HepG2 (cell line): ENCODE measurements at regions not wholly inside any gene's neighbourhood (a gene's known extent, or its start where the extent isn't known, plus 50 kb on each side); places are given as distances from the start of the nearest gene placed in this dataset.

Source experiments
- ATAC-seq: fragments of 200-7000 bp; cut with Tn5 transposase; 3 replicates; pipeline ENCODE4 v1.9.1; 2020; ENCODE audit warnings: mild to moderate bottlenecking, moderate library complexity
- BruUV-seq: library from RNA; stranded (reverse); fragments of 400-500 nt; replicated peaks from 2 replicates; lab custom pipeline; 2021; lab: Mats Ljungman, UMichigan
- CTCF ChIA-PET: fragments of 300-600 bp; formaldehyde crosslinking; extraction: SDS; loops from one replicate; lab custom pipeline; 2021; ENCODE audit warnings: low total read pairs, inconsistent platforms, low intra/inter-chr PET ratio; lab: Yijun Ruan, JAX
- POLR2A ChIA-PET: fragments of 350-600 bp; sonication (Branson Sonifier 250); formaldehyde crosslinking; loops from one replicate; lab custom pipeline; 2020; ENCODE audit warnings: antibody characterized with exemption, inconsistent platforms; lab: Yijun Ruan, JAX
- DNase-seq: peaks from one replicate; pipeline ENCODE4 v3.0.0-alpha.2; 2015; ENCODE audit warnings: low spot score
- FAIRE-seq: peaks from 3 replicates; lab custom pipeline; 2011; peaks lifted over from hg19 to GRCh38; lab: Jason Lieb, UNC
- H2AFZ ChIP-seq: one replicate; pipeline ENCODE4 v1.6.1; 2011; ENCODE audit warnings: low read length, inconsistent platforms
- H3K27ac ChIP-seq: fragments of 300-600 bp; 3 replicates; pipeline ENCODE4 v1.8.0; 2011; ENCODE audit warnings: mixed run types, mild to moderate bottlenecking, mixed read lengths, low read length, inconsistent platforms; ENCODE audit not compliant: insufficient read depth; ENCODE audit errors: extremely low read length
- H3K27me3 ChIP-seq, 2 experiments: fragments of 200-600 bp in 1 of 2; 2 replicates in 1 of 2; 3 replicates in 1 of 2; pipeline versions ENCODE4 v1.6.0 to v1.8.0; 2011; ENCODE audit warnings: low read length in 2 of 2, mild to moderate bottlenecking in 2 of 2, moderate library complexity in 2 of 2, inconsistent platforms in 1 of 2; ENCODE audit not compliant: insufficient read depth in 2 of 2, control insufficient read depth in 1 of 2
- H3K36me3 ChIP-seq, 2 experiments: fragments of 200-600 bp in 1 of 2; replicated peaks in 1 of 2; 2 replicates in 1 of 2; 3 replicates in 1 of 2; pipeline versions ENCODE4 v1.5.1 to v1.8.0; 2011; ENCODE audit warnings: low read length in 2 of 2, inconsistent platforms in 1 of 2; ENCODE audit not compliant: insufficient read depth in 2 of 2, control insufficient read depth in 1 of 2
- H3K4me1 ChIP-seq: 2 replicates; pipeline ENCODE4 v1.5.1; 2012; ENCODE audit warnings: low read length, inconsistent platforms; ENCODE audit not compliant: insufficient read depth
- H3K4me2 ChIP-seq: 2 replicates; pipeline ENCODE4 v1.6.0; 2011; ENCODE audit warnings: low read depth, low read length, inconsistent platforms
- H3K4me3 ChIP-seq, 3 experiments: fragments of 200-600 bp in 1 of 3; sonication (generic), shearing (Covaris generic) in 1 of 3; replicated peaks in 1 of 3; 2 replicates each; pipeline ENCODE4 v1.5.1; 2011 to 2016; ENCODE audit warnings: low read length in 3 of 3, inconsistent platforms in 2 of 3, low read depth in 2 of 3, mild to moderate bottlenecking in 2 of 3, control low read depth in 1 of 3, mixed read lengths in 1 of 3; ENCODE audit not compliant: insufficient read depth in 1 of 3
- H3K79me2 ChIP-seq: one replicate; pipeline ENCODE4 v1.6.1; 2011; ENCODE audit warnings: low read length, inconsistent platforms; ENCODE audit not compliant: insufficient read depth
- H3K9ac ChIP-seq: 2 replicates; pipeline ENCODE4 v1.6.0; 2011; ENCODE audit warnings: mild to moderate bottlenecking, low read depth, low read length, inconsistent platforms; ENCODE audit not compliant: insufficient read depth
- H3K9me3 ChIP-seq: 2 replicates; pipeline ENCODE4 v1.5.1; 2012; ENCODE audit warnings: mild to moderate bottlenecking, low read length
- H4K20me1 ChIP-seq: 2 replicates; pipeline ENCODE4 v1.6.0; 2011; ENCODE audit warnings: inconsistent platforms, mild to moderate bottlenecking, low read length, moderate library complexity; ENCODE audit not compliant: insufficient read depth
- AKNA ChIP-seq: sonication (generic); formaldehyde crosslinking; IDR thresholded peaks from 2 replicates; pipeline ENCODE4 v1.4.0; 2020; ENCODE audit warnings: missing genetic modification reagents, borderline replicate concordance
- ELF4 ChIP-seq: sonication (generic); formaldehyde crosslinking; IDR thresholded peaks from 2 replicates; pipeline ENCODE4 v1.5.0; 2020; ENCODE audit warnings: missing genetic modification reagents, mild to moderate bottlenecking, moderate library complexity, borderline replicate concordance
- GZF1 ChIP-seq: sonication (generic); formaldehyde crosslinking; IDR thresholded peaks from 2 replicates; pipeline ENCODE4 v1.5.1; 2020; ENCODE audit warnings: mild to moderate bottlenecking, missing genetic modification reagents
- HDAC6 ChIP-seq: fragments of 200-600 bp; sonication (generic); IDR thresholded peaks from 2 replicates; pipeline ENCODE4 v1.7.0; 2017; ENCODE audit warnings: mild to moderate bottlenecking, antibody characterized with exemption, low read length, low read depth
- MAZ ChIP-seq, 2 experiments: sonication (generic) in 1 of 2; formaldehyde crosslinking in 1 of 2; IDR thresholded peaks; 2 replicates each; pipeline versions ENCODE4 v1.5.0 to v1.6.1; 2012 to 2020; ENCODE audit warnings: low read depth in 2 of 2, mild to moderate bottlenecking in 2 of 2, borderline replicate concordance in 1 of 2, improper control_type of control experiment in 1 of 2, low read length in 1 of 2, missing genetic modification reagents in 1 of 2, moderate library complexity in 1 of 2
- PAF1 ChIP-seq: IDR thresholded peaks from 2 replicates; pipeline ENCODE4 v1.6.1; 2016; ENCODE audit warnings: missing genetic modification reagents, missing compliant biosample characterization
- SMYD3 ChIP-seq: sonication (generic); formaldehyde crosslinking; IDR thresholded peaks from 2 replicates; pipeline ENCODE4 v1.8.1; 2023; ENCODE audit warnings: mild to moderate bottlenecking, missing genetic modification reagents
- SNAPC2 ChIP-seq: sonication (generic); formaldehyde crosslinking; IDR thresholded peaks from 2 replicates; pipeline ENCODE4 v1.8.1; 2022; ENCODE audit warnings: mild to moderate bottlenecking, missing genetic modification reagents
- SRSF9 ChIP-seq: fragments of 200-400 bp; formaldehyde crosslinking; IDR thresholded peaks from 2 replicates; pipeline ENCODE4 v1.6.1; 2018; ENCODE audit warnings: borderline replicate concordance, mild to moderate bottlenecking, low read depth, low read length; ENCODE audit not compliant: insufficient read depth, poor library complexity, severe bottlenecking
- ZBTB42 ChIP-seq: sonication (generic); formaldehyde crosslinking; IDR thresholded peaks from 2 replicates; pipeline ENCODE4 v1.5.0; 2020; ENCODE audit warnings: mild to moderate bottlenecking, missing genetic modification reagents
- ZFP37 ChIP-seq: sonication (generic); formaldehyde crosslinking; IDR thresholded peaks from 2 replicates; pipeline ENCODE4 v1.4.0; 2020; ENCODE audit warnings: missing genetic modification reagents, borderline replicate concordance
- ZNF256 ChIP-seq: sonication (generic); formaldehyde crosslinking; conservative IDR thresholded peaks from 2 replicates; pipeline ENCODE4 v1.4.0; 2020; ENCODE audit warnings: missing genetic modification reagents
- ZNF605 ChIP-seq: sonication (generic); formaldehyde crosslinking; IDR thresholded peaks from 2 replicates; pipeline ENCODE4 v1.8.0; 2022; ENCODE audit warnings: mild to moderate bottlenecking, missing genetic modification reagents
- ZNF746 ChIP-seq: sonication (generic); formaldehyde crosslinking; IDR thresholded peaks from 2 replicates; pipeline ENCODE4 v1.8.0; 2022; ENCODE audit warnings: mild to moderate bottlenecking, missing genetic modification reagents
- WGBS: methylation state at CpG from one replicate; pipeline ENCODE4 v1.1.6; 2017; ENCODE audit warnings: low lambda C conversion rate; 5-methylcytosine and 5-hydroxymethylcytosine counted together
- in situ Hi-C: cut with HindIII; loops from 2 replicates; pipeline ENCODE4 v1.10.0; 2017; ENCODE audit warnings: low pct_unique_long_range_greater_than_20kb; ENCODE audit not compliant: extremely low pct_ligation_motif_present
- intact Hi-C: fragments of 100-400 bp; cut with micrococcal nuclease; formaldehyde crosslinking; loops from one replicate; pipeline ENCODE4 v1.10.0; 2022; ENCODE audit not compliant: unreplicated experiment

GRCh38 chr10:43846968-43847367 lies 198.3 kb upstream of the ZNF32 start:
- no peaks in the 10 kb centered on the region for H3K79me2 ChIP-seq
- no peak overlapping the region for H3K4me3 ChIP-seq
- H3K36me3 ChIP-seq, result no peaks in the 10 kb centered on the region
- no peak overlapping the region for H3K9ac ChIP-seq
- H4K20me1 ChIP-seq, result no peaks in the 10 kb centered on the region
- 38% methylated on average over 3 of the region's 4 CpGs for WGBS
- no peak for FAIRE-seq
- BruUV-seq, result no TSS peak
- in situ Hi-C loops, result no loop called here
- ATAC-seq, result no peak
- no peak overlapping the region for H2AFZ ChIP-seq
- TF ChIP-seq ZNF605 (CRISPR knock-in tag), result no peak
- no peak for TF ChIP-seq ZBTB42 (CRISPR knock-in tag)
- no peak for TF ChIP-seq SNAPC2 (CRISPR knock-in tag)
- no peak for TF ChIP-seq SMYD3 (CRISPR knock-in tag)
- TF ChIP-seq ZNF746 (CRISPR knock-in tag), result no peak
- no peak for TF ChIP-seq PAF1 (CRISPR knock-in tag)
- TF ChIP-seq GZF1 (CRISPR knock-in tag), result no peak
- DNase-seq, result no peak
- no peaks in the 10 kb centered on the region for H3K4me1 ChIP-seq
- H3K27ac ChIP-seq, result no peak overlapping the region
- intact Hi-C loops, result no loop called here
- H3K4me2 ChIP-seq, result no peak overlapping the region
- H3K27me3 ChIP-seq, result peaks cover 0 to 10% of the 10 kb centered on the region in 2 experiments; a peak in 3 of 5 replicates
- ChIA-PET CTCF (no interaction called here), POLR2A (no interaction called here)
- no peaks in the 10 kb centered on the region for H3K9me3 ChIP-seq

- intact Hi-C loops (no loop called here), in situ Hi-C loops (no loop called here)
- no peak overlapping the region for H3K4me3 ChIP-seq
- H3K27ac ChIP-seq, result no peak overlapping the region
- ChIA-PET CTCF (no interaction called here), POLR2A (no interaction called here)
- DNase-seq (no peak), FAIRE-seq (no peak), ATAC-seq (no peak)
- H3K79me2 ChIP-seq, result no peaks in the 10 kb centered on the region
- 68% methylated on average over 10 of the region's 11 CpGs for WGBS
- no peak overlapping the region for H2AFZ ChIP-seq
- H3K4me1 ChIP-seq, result no peaks in the 10 kb centered on the region
- no peaks in the 10 kb centered on the region for H4K20me1 ChIP-seq
- H3K27me3 ChIP-seq, result peaks cover 0 to 10% of the 10 kb centered on the region in 2 experiments; a peak in 2 of 5 replicates
- H3K36me3 ChIP-seq, result no peaks in the 10 kb centered on the region
- BruUV-seq, result no TSS peak
- H3K9me3 ChIP-seq, result no peaks in the 10 kb centered on the region
- H3K9ac ChIP-seq, result no peak overlapping the region
- no peak overlapping the region for H3K4me2 ChIP-seq
- TF ChIP-seq HDAC6, result no peak
- no peak for TF ChIP-seq MAZ (IDR thresholded peaks at IDR 0.05; ENCODE audit: borderline replicate concordance, low read depth, low read length)
- TF ChIP-seq MAZ (CRISPR knock-in tag; IDR thresholded peaks at IDR 0.05; ENCODE audit: low read depth), result no peak
- no peak for TF ChIP-seq ZFP37 (CRISPR knock-in tag)
- TF ChIP-seq ELF4 (CRISPR knock-in tag), result no peak
- TF ChIP-seq AKNA (CRISPR knock-in tag), result no peak
- TF ChIP-seq SRSF9, result no peak
- no peak for TF ChIP-seq ZNF256 (CRISPR knock-in tag)
Measured at GRCh38 chr10:43846187-43846680, 197.6 kb upstream of the ZNF32 start.
